Stimulated activated memory B cell treated with anti-CD40 and anti-IgM and Interleukin-4, amounts not matched to agents 10 μg/mL and 1 μg/mL and 100 μg/mL, for 72 hours (primary cell): ENCODE measurements at regions not wholly inside any gene's neighbourhood (a gene's known extent, or its start where the extent isn't known, plus 50 kb on each side); places are given as distances from the start of the nearest gene placed in this dataset.

Experiments
- ATAC-seq: fragments of 150-1000 bp; cut with Tn5 transposase; 2 replicates; pipeline ENCODE4 v1.10.0; 2021
- H3K27ac Mint-ChIP-seq: one replicate; pipeline ENCODE4 v1.8.0; 2022; ENCODE audit warnings: mild to moderate bottlenecking, mixed read lengths
- H3K27me3 Mint-ChIP-seq: one replicate; pipeline ENCODE4 v1.8.0; 2022; ENCODE audit warnings: mixed read lengths
- H3K36me3 Mint-ChIP-seq: one replicate; pipeline ENCODE4 v1.8.0; 2022; ENCODE audit warnings: mixed read lengths
- H3K4me1 Mint-ChIP-seq: one replicate; pipeline ENCODE4 v1.8.0; 2022; ENCODE audit warnings: mixed read lengths
- H3K4me3 Mint-ChIP-seq: one replicate; pipeline ENCODE4 v1.8.0; 2022; ENCODE audit warnings: mild to moderate bottlenecking, moderate library complexity, mixed read lengths
- H3K9me3 Mint-ChIP-seq: one replicate; pipeline ENCODE4 v1.8.0; 2022; ENCODE audit warnings: mixed read lengths

- Mint-ChIP-seq H3K4me1 (no peaks in the 10 kb centered on the region), H3K4me3 (no peak overlapping the region), H3K27me3 (peaks cover 18% of the 10 kb centered on the region), H3K9me3 (peaks cover 3% of the 10 kb centered on the region), H3K27ac (no peak overlapping the region), H3K36me3 (no peaks in the 10 kb centered on the region)
- ATAC-seq = no peak
These were observed 231.9 kb upstream of the FN1 start for GRCh38 chr2:215667585-215668377.

GRCh38 chr2:215664847-215665525 lies 229.1 kb upstream of the FN1 start:
- Mint-ChIP-seq H3K9me3 (no peaks in the 10 kb centered on the region), H3K4me3 (no peak overlapping the region), H3K27ac (no peak overlapping the region), H3K4me1 (no peaks in the 10 kb centered on the region), H3K36me3 (no peaks in the 10 kb centered on the region), H3K27me3 (peaks cover 9% of the 10 kb centered on the region)
- ATAC-seq = no peak

- Mint-ChIP-seq H3K27me3 (no peaks in the 10 kb centered on the region), H3K36me3 (no peaks in the 10 kb centered on the region), H3K4me1 (no peaks in the 10 kb centered on the region), H3K27ac (no peak overlapping the region), H3K9me3 (no peaks in the 10 kb centered on the region), H3K4me3 (no peak overlapping the region)
- no peak for ATAC-seq
These were observed 226.8 kb upstream of the FN1 start for GRCh38 chr2:215662715-215663114.

- H3K27ac Mint-ChIP-seq = no peak overlapping the region
- no peak for ATAC-seq
These were observed 224.8 kb upstream of the FN1 start for GRCh38 chr2:215660687-215661086.

GRCh38 chr2:215659650-215660049 lies 223.8 kb upstream of the FN1 start:
- H3K4me1 Mint-ChIP-seq = no peaks in the 10 kb centered on the region
- H3K9me3 Mint-ChIP-seq = no peaks in the 10 kb centered on the region
- no peaks in the 10 kb centered on the region for H3K36me3 Mint-ChIP-seq
- no peak for ATAC-seq
- H3K4me3 Mint-ChIP-seq = no peak overlapping the region
- H3K27ac Mint-ChIP-seq = no peak overlapping the region
- H3K27me3 Mint-ChIP-seq = no peaks in the 10 kb centered on the region

More at GRCh38 chr2:215660687-215661086, 224.8 kb upstream of the FN1 start:
- H3K4me1 Mint-ChIP-seq = no peaks in the 10 kb centered on the region
- H3K4me3 Mint-ChIP-seq = no peak overlapping the region
- H3K27me3 Mint-ChIP-seq = no peaks in the 10 kb centered on the region
- no peaks in the 10 kb centered on the region for H3K36me3 Mint-ChIP-seq
- no peaks in the 10 kb centered on the region for H3K9me3 Mint-ChIP-seq

GRCh38 chr2:215658635-215659305 lies 222.9 kb upstream of the FN1 start:
- H3K4me1 Mint-ChIP-seq = no peaks in the 10 kb centered on the region
- no peaks in the 10 kb centered on the region for H3K36me3 Mint-ChIP-seq
- H3K27ac Mint-ChIP-seq = no peak overlapping the region
- no peaks in the 10 kb centered on the region for H3K9me3 Mint-ChIP-seq
- H3K4me3 Mint-ChIP-seq = no peak overlapping the region
- H3K27me3 Mint-ChIP-seq = no peaks in the 10 kb centered on the region
- ATAC-seq = no peak

GRCh38 chr2:215657844-215658243 lies 222.0 kb upstream of the FN1 start:
- Mint-ChIP-seq H3K36me3 (no peaks in the 10 kb centered on the region), H3K27ac (no peak overlapping the region), H3K4me1 (no peaks in the 10 kb centered on the region), H3K9me3 (no peaks in the 10 kb centered on the region), H3K27me3 (no peaks in the 10 kb centered on the region), H3K4me3 (no peak overlapping the region)
- ATAC-seq = no peak

GRCh38 chr2:215654148-215654819 lies 218.4 kb upstream of the FN1 start:
- no peak overlapping the region for H3K27ac Mint-ChIP-seq
- H3K36me3 Mint-ChIP-seq = no peaks in the 10 kb centered on the region
- H3K27me3 Mint-ChIP-seq = peaks cover 12% of the 10 kb centered on the region
- no peak for ATAC-seq
- no peaks in the 10 kb centered on the region for H3K4me1 Mint-ChIP-seq
- H3K4me3 Mint-ChIP-seq = no peak overlapping the region
- peaks cover 3% of the 10 kb centered on the region for H3K9me3 Mint-ChIP-seq

GRCh38 chr2:215653344-215654030 lies 217.6 kb upstream of the FN1 start:
- Mint-ChIP-seq H3K27ac (no peak overlapping the region), H3K4me1 (no peaks in the 10 kb centered on the region), H3K9me3 (peaks cover 3% of the 10 kb centered on the region), H3K4me3 (no peak overlapping the region), H3K36me3 (no peaks in the 10 kb centered on the region), H3K27me3 (peaks cover 12% of the 10 kb centered on the region)
- ATAC-seq = no peak

- no peak for ATAC-seq
- no peaks in the 10 kb centered on the region for H3K4me1 Mint-ChIP-seq
- no peak overlapping the region for H3K27ac Mint-ChIP-seq
- H3K9me3 Mint-ChIP-seq = peaks cover 3% of the 10 kb centered on the region
- peaks cover 12% of the 10 kb centered on the region for H3K27me3 Mint-ChIP-seq
- H3K4me3 Mint-ChIP-seq = no peak overlapping the region
- no peaks in the 10 kb centered on the region for H3K36me3 Mint-ChIP-seq
These were observed 216.5 kb upstream of the FN1 start for GRCh38 chr2:215652388-215652787.

GRCh38 chr2:215651412-215651811 lies 215.5 kb upstream of the FN1 start:
- no peaks in the 10 kb centered on the region for H3K4me1 Mint-ChIP-seq
- no peak for ATAC-seq
- H3K36me3 Mint-ChIP-seq = no peaks in the 10 kb centered on the region
- H3K27ac Mint-ChIP-seq = no peak overlapping the region
- peaks cover 3% of the 10 kb centered on the region for H3K9me3 Mint-ChIP-seq
- H3K4me3 Mint-ChIP-seq = no peak overlapping the region
- peaks cover 12% of the 10 kb centered on the region for H3K27me3 Mint-ChIP-seq

- Mint-ChIP-seq H3K27ac (no peak overlapping the region), H3K4me3 (no peak overlapping the region), H3K36me3 (no peaks in the 10 kb centered on the region), H3K27me3 (no peaks in the 10 kb centered on the region), H3K9me3 (peaks cover under 1% of the 10 kb centered on the region), H3K4me1 (no peaks in the 10 kb centered on the region)
- no peak for ATAC-seq
These were observed 208.5 kb upstream of the FN1 start for GRCh38 chr2:215644233-215644897.

- no peak overlapping the region for H3K27ac Mint-ChIP-seq
- H3K4me3 Mint-ChIP-seq = no peak overlapping the region
- H3K9me3 Mint-ChIP-seq = peaks cover 14% of the 10 kb centered on the region
- H3K4me1 Mint-ChIP-seq = no peaks in the 10 kb centered on the region
- H3K27me3 Mint-ChIP-seq = peaks cover 18% of the 10 kb centered on the region
- ATAC-seq = no peak
- H3K36me3 Mint-ChIP-seq = no peaks in the 10 kb centered on the region
These were observed 202.8 kb upstream of the FN1 start for GRCh38 chr2:215638687-215639086.

GRCh38 chr2:215637651-215638050 lies 201.8 kb upstream of the FN1 start:
- H3K9me3 Mint-ChIP-seq = peaks cover 22% of the 10 kb centered on the region
- ATAC-seq = no peak
- H3K36me3 Mint-ChIP-seq = no peaks in the 10 kb centered on the region
- no peaks in the 10 kb centered on the region for H3K4me1 Mint-ChIP-seq
- no peak overlapping the region for H3K27ac Mint-ChIP-seq
- peaks cover 18% of the 10 kb centered on the region for H3K27me3 Mint-ChIP-seq
- H3K4me3 Mint-ChIP-seq = no peak overlapping the region
